ENCODE measurements at regions not wholly inside any gene's neighbourhood (a gene's known extent, or its start where the extent isn't known, plus 50 kb on each side); places are given as distances from the start of the nearest gene placed in this dataset.

DNA sequence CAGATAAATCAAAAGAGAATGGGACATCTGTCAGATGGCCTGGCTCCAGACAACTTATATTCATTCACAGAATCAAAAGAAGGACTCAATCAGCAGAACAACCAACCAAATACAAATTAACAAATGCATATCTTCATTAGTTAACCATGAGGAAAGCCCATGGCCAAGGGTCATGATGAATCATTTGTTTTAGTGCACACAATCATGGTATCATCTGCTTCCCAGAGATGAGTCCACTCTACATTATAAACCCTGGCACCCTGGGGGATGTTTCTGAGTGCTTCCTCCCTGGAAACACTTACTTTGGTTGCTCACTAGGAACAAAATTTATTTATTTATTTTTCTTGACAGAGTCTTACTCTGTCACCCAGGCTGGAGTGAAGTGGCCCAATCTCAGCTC is 453.3 kb upstream of the HS3ST1 start:
- TF ChIP-seq CTCF (optimal IDR thresholded peaks at IDR 0.05 in 1 of 3, IDR thresholded peaks at IDR 0.05 in 1 of 3, conservative IDR thresholded peaks at IDR 0.05 in 1 of 3; ENCODE audit: extremely low read depth in 1 of 3, insufficient read depth in 2 of 3, low read length in 3 of 3), result no peak
- TF ChIP-seq EZH2 (IDR thresholded peaks at IDR 0.05; ENCODE audit: low read length), result no peak

All from keratinocyte (primary cell).